HEK293T (cell line): ENCODE measurements at regions not wholly inside any gene's neighbourhood (a gene's known extent, or its start where the extent isn't known, plus 50 kb on each side); places are given as distances from the start of the nearest gene placed in this dataset.

Source experiments
- BHLHE40 ChIP-seq: fragments of 450-650 bp; IDR thresholded peaks from 2 replicates; pipeline ENCODE4 v1.6.1; 2016; ENCODE audit warnings: mild to moderate bottlenecking, moderate library complexity, borderline replicate concordance
- CTBP1 ChIP-seq: fragments of 450-650 bp; IDR thresholded peaks from 2 replicates; pipeline ENCODE4 v1.6.1; 2016; ENCODE audit warnings: borderline replicate concordance
- ELF4 ChIP-seq: fragments of 450-650 bp; IDR thresholded peaks from 2 replicates; pipeline ENCODE4 v1.6.1; 2017; ENCODE audit warnings: antibody characterized with exemption
- FOXA1 ChIP-seq: fragments of 450-650 bp; IDR thresholded peaks from 2 replicates; pipeline ENCODE4 v1.6.1; 2016; ENCODE audit warnings: mild to moderate bottlenecking
- FOXK2 ChIP-seq: fragments of 450-650 bp; IDR thresholded peaks from 2 replicates; pipeline ENCODE4 v1.6.1; 2016; ENCODE audit warnings: mild to moderate bottlenecking
- FOXM1 ChIP-seq: fragments of 450-650 bp; IDR thresholded peaks from 2 replicates; pipeline ENCODE4 v1.6.1; 2017; ENCODE audit warnings: mild to moderate bottlenecking, borderline replicate concordance
- HDGF ChIP-seq: fragments of 450-650 bp; IDR thresholded peaks from 2 replicates; pipeline ENCODE4 v1.6.1; 2017; ENCODE audit warnings: antibody characterized with exemption, borderline replicate concordance
- L3MBTL2 ChIP-seq: fragments of 450-650 bp; conservative IDR thresholded peaks from 2 replicates; pipeline ENCODE4 v1.6.1; 2016; ENCODE audit warnings: mild to moderate bottlenecking
- LEF1 ChIP-seq: fragments of 450-650 bp; IDR thresholded peaks from 2 replicates; pipeline ENCODE4 v1.6.1; 2017; ENCODE audit warnings: mild to moderate bottlenecking, borderline replicate concordance
- SP1 ChIP-seq: fragments of 450-650 bp; IDR thresholded peaks from 2 replicates; pipeline ENCODE4 v1.6.1; 2017
- TARDBP ChIP-seq: fragments of 450-650 bp; IDR thresholded peaks from 2 replicates; pipeline ENCODE4 v1.6.1; 2016
- ZNF384 ChIP-seq: fragments of 450-650 bp; IDR thresholded peaks from 2 replicates; pipeline ENCODE4 v1.6.1; 2016

GRCh38 chr9:1913631-1914330 lies 101.4 kb upstream of the SMARCA2 start:
- TF ChIP-seq ZNF384 (no peak), FOXM1 (no peak), FOXK2 (no peak), HDGF (no peak), L3MBTL2 (no peak), ELF4 (no peak), CTBP1 (no peak), SP1 (no peak), BHLHE40 (no peak), FOXA1 (no peak), LEF1 (no peak), TARDBP (no peak)
